Activated naive CD8-positive, alpha-beta T cell treated with anti-CD3 and anti-CD28 coated beads, Interleukin-2, amount 50 U/mL, for 24 hours (primary cell): ENCODE measurements at regions not wholly inside any gene's neighbourhood (a gene's known extent, or its start where the extent isn't known, plus 50 kb on each side); places are given as distances from the start of the nearest gene placed in this dataset.
"Not testable (repeated sequence)": the region's sequence is repeated elsewhere in the genome, so short reads cannot be mapped to it uniquely, and the experiment has no call there.

Experiments used
- ATAC-seq: fragments of 150-1000 bp; cut with Tn5 transposase; one replicate; pipeline ENCODE4 v1.10.0; 2021
- DNase-seq: peaks from one replicate; pipeline ENCODE4 v3.0.0; 2021
- H3K27ac Mint-ChIP-seq: one replicate; pipeline ENCODE4 v1.8.0; 2021; ENCODE audit warnings: mild to moderate bottlenecking, mixed read lengths
- H3K27me3 Mint-ChIP-seq: one replicate; pipeline ENCODE4 v1.8.0; 2021; ENCODE audit warnings: mixed read lengths
- H3K36me3 Mint-ChIP-seq: one replicate; pipeline ENCODE4 v1.8.0; 2021; ENCODE audit warnings: low read depth, mixed read lengths
- H3K4me1 Mint-ChIP-seq: one replicate; pipeline ENCODE4 v1.8.0; 2021; ENCODE audit warnings: mixed read lengths
- H3K4me3 Mint-ChIP-seq: one replicate; pipeline ENCODE4 v1.8.0; 2021; ENCODE audit warnings: mild to moderate bottlenecking, moderate library complexity, mixed read lengths
- H3K9me3 Mint-ChIP-seq: one replicate; pipeline ENCODE4 v1.8.0; 2021; ENCODE audit warnings: mixed read lengths

GRCh38 chr20:53764415-53764800 is 170.8 kb upstream of the ZNF217 start:
- H3K9me3 Mint-ChIP-seq = no peaks in the 10 kb centered on the region
- H3K4me3 Mint-ChIP-seq = no peak overlapping the region
- H3K36me3 Mint-ChIP-seq = no peaks in the 10 kb centered on the region
- DNase-seq (no peak), ATAC-seq (no peak)
- no peaks in the 10 kb centered on the region for H3K27me3 Mint-ChIP-seq
- H3K4me1 Mint-ChIP-seq = peaks cover 16% of the 10 kb centered on the region
- peak overlapping the region; percentile 9 for H3K27ac Mint-ChIP-seq

- Mint-ChIP-seq H3K4me3 (no peak overlapping the region), H3K27me3 (no peaks in the 10 kb centered on the region), H3K9me3 (no peaks in the 10 kb centered on the region), H3K27ac (no peak overlapping the region), H3K4me1 (peaks cover 16% of the 10 kb centered on the region), H3K36me3 (no peaks in the 10 kb centered on the region)
- DNase-seq = no peak
- no peak for ATAC-seq
Observed at GRCh38 chr20:53763707-53764414, 170.2 kb upstream of the ZNF217 start.

- H3K27me3 Mint-ChIP-seq, ATAC-seq, DNase-seq, H3K4me3 Mint-ChIP-seq, H3K36me3 Mint-ChIP-seq, H3K27ac Mint-ChIP-seq, H3K9me3 Mint-ChIP-seq, H3K4me1 Mint-ChIP-seq: not testable (repeated sequence)
Observed at GRCh38 chr20:53762423-53762798, 168.8 kb upstream of the ZNF217 start.

- DNase-seq = no peak
Observed at GRCh38 chr20:53760025-53760441, 166.4 kb upstream of the ZNF217 start.

GRCh38 chr20:53757472-53757913 is 163.9 kb upstream of the ZNF217 start:
- Mint-ChIP-seq H3K27me3 (no peaks in the 10 kb centered on the region), H3K9me3 (no peaks in the 10 kb centered on the region), H3K27ac (no peak overlapping the region), H3K36me3 (no peaks in the 10 kb centered on the region), H3K4me1 (peaks cover 39% of the 10 kb centered on the region), H3K4me3 (no peak overlapping the region)
- no peak for DNase-seq
- no peak for ATAC-seq

More at GRCh38 chr20:53760025-53760441, 166.4 kb upstream of the ZNF217 start:
- no peaks in the 10 kb centered on the region for H3K9me3 Mint-ChIP-seq
- H3K27me3 Mint-ChIP-seq = no peaks in the 10 kb centered on the region
- H3K36me3 Mint-ChIP-seq = no peaks in the 10 kb centered on the region
- no peak overlapping the region for H3K4me3 Mint-ChIP-seq
- peaks cover 14% of the 10 kb centered on the region for H3K4me1 Mint-ChIP-seq
- no peak overlapping the region for H3K27ac Mint-ChIP-seq
- no peak for ATAC-seq

GRCh38 chr20:53755733-53756531 is 162.3 kb upstream of the ZNF217 start:
- no peak overlapping the region for H3K27ac Mint-ChIP-seq
- no peaks in the 10 kb centered on the region for H3K9me3 Mint-ChIP-seq
- H3K36me3 Mint-ChIP-seq = no peaks in the 10 kb centered on the region
- H3K27me3 Mint-ChIP-seq = no peaks in the 10 kb centered on the region
- no peak for ATAC-seq
- H3K4me3 Mint-ChIP-seq = no peak overlapping the region
- DNase-seq = no peak
- peaks cover 55% of the 10 kb centered on the region for H3K4me1 Mint-ChIP-seq

- H3K36me3 Mint-ChIP-seq = no peaks in the 10 kb centered on the region
- no peaks in the 10 kb centered on the region for H3K9me3 Mint-ChIP-seq
- no peak for ATAC-seq
- peak overlapping the region; percentile 99 for H3K27ac Mint-ChIP-seq
- no peaks in the 10 kb centered on the region for H3K27me3 Mint-ChIP-seq
- peak overlapping the region; percentile 5 for H3K4me3 Mint-ChIP-seq
- DNase-seq = no peak
- H3K4me1 Mint-ChIP-seq = peaks cover 73% of the 10 kb centered on the region
Observed at GRCh38 chr20:53753880-53754459, 160.3 kb upstream of the ZNF217 start.

- Mint-ChIP-seq H3K9me3 (no peaks in the 10 kb centered on the region), H3K4me1 (peaks cover 80% of the 10 kb centered on the region), H3K27ac (peak overlapping the region; percentile 99), H3K27me3 (no peaks in the 10 kb centered on the region), H3K4me3 (peak overlapping the region; percentile 5), H3K36me3 (no peaks in the 10 kb centered on the region)
- no peak for ATAC-seq
- DNase-seq = no peak
Observed at GRCh38 chr20:53752971-53753879, 159.6 kb upstream of the ZNF217 start.

- ATAC-seq (no peak), DNase-seq (no peak)
- Mint-ChIP-seq H3K27me3 (no peaks in the 10 kb centered on the region), H3K4me1 (peaks cover 80% of the 10 kb centered on the region), H3K9me3 (no peaks in the 10 kb centered on the region), H3K27ac (peak overlapping the region; percentile 99), H3K4me3 (no peak overlapping the region), H3K36me3 (no peaks in the 10 kb centered on the region)
Observed at GRCh38 chr20:53752583-53752970, 158.9 kb upstream of the ZNF217 start.

- Mint-ChIP-seq H3K9me3 (no peaks in the 10 kb centered on the region), H3K27ac (peak overlapping the region; percentile 99), H3K27me3 (no peaks in the 10 kb centered on the region), H3K4me3 (peak overlapping the region; percentile 65), H3K4me1 (peaks cover 80% of the 10 kb centered on the region), H3K36me3 (no peaks in the 10 kb centered on the region)
- ATAC-seq (no peak), DNase-seq (no peak)
Observed at GRCh38 chr20:53751620-53752318, 158.1 kb upstream of the ZNF217 start.

- no peaks in the 10 kb centered on the region for H3K9me3 Mint-ChIP-seq
- H3K27me3 Mint-ChIP-seq = no peaks in the 10 kb centered on the region
- H3K4me1 Mint-ChIP-seq = peaks cover 75% of the 10 kb centered on the region
- DNase-seq = peak; percentile 41
- H3K36me3 Mint-ChIP-seq = no peaks in the 10 kb centered on the region
- peak overlapping the region; percentile 99 for H3K27ac Mint-ChIP-seq
- H3K4me3 Mint-ChIP-seq = peak overlapping the region; percentile 65
- peak; percentile 81 for ATAC-seq
Observed at GRCh38 chr20:53750827-53751619, 157.4 kb upstream of the ZNF217 start.

- Mint-ChIP-seq H3K27me3 (no peaks in the 10 kb centered on the region), H3K27ac (peak overlapping the region; percentile 73), H3K36me3 (no peaks in the 10 kb centered on the region), H3K4me3 (no peak overlapping the region), H3K9me3 (no peaks in the 10 kb centered on the region), H3K4me1 (peaks cover 61% of the 10 kb centered on the region)
- no peak for DNase-seq
- no peak for ATAC-seq
Observed at GRCh38 chr20:53749499-53749898, 155.9 kb upstream of the ZNF217 start.

- Mint-ChIP-seq H3K27me3 (no peaks in the 10 kb centered on the region), H3K36me3 (no peaks in the 10 kb centered on the region), H3K4me1 (peaks cover 55% of the 10 kb centered on the region), H3K9me3 (no peaks in the 10 kb centered on the region), H3K27ac (peak overlapping the region; percentile 73), H3K4me3 (no peak overlapping the region)
- DNase-seq (no peak), ATAC-seq (peak; percentile 42)
Observed at GRCh38 chr20:53748821-53749421, 155.3 kb upstream of the ZNF217 start.
